GM12878 (cell line): ENCODE measurements at regions not wholly inside any gene's neighbourhood (a gene's known extent, or its start where the extent isn't known, plus 50 kb on each side); places are given as distances from the start of the nearest gene placed in this dataset.

Source experiments
- ATF2 ChIP-seq: IDR thresholded peaks from 2 replicates; pipeline ENCODE4 v1.6.1; 2012; ENCODE audit warnings: low read length, inconsistent platforms
- CHD4 ChIP-seq: fragments of 200-600 bp; sonication (generic); IDR thresholded peaks from 2 replicates; pipeline ENCODE4 v1.6.1; 2016; ENCODE audit warnings: mild to moderate bottlenecking
- CTCF ChIP-seq, 3 experiments: IDR thresholded peaks in 2 of 3; conservative IDR thresholded peaks in 1 of 3; 2 replicates each; pipeline ENCODE4 v1.5.1; 2011; ENCODE audit warnings: low read depth in 3 of 3, low read length in 3 of 3, mild to moderate bottlenecking in 3 of 3, control low read depth in 2 of 3, moderate library complexity in 2 of 3, inconsistent platforms in 1 of 3, mixed read lengths in 1 of 3; ENCODE audit not compliant: control insufficient read depth in 2 of 3, insufficient read depth in 1 of 3; ENCODE audit errors: extremely low read depth in 1 of 3
- E2F4 ChIP-seq: IDR thresholded peaks from 2 replicates; pipeline ENCODE4 v1.6.1; 2012; ENCODE audit warnings: low read depth, low read length, improper control_type of control experiment
- KDM1A ChIP-seq: fragments of 200-600 bp; sonication (generic); IDR thresholded peaks from 2 replicates; pipeline ENCODE4 v1.6.1; 2016; ENCODE audit warnings: borderline replicate concordance
- MAX ChIP-seq: IDR thresholded peaks from 2 replicates; pipeline ENCODE4 v1.6.1; 2012; ENCODE audit warnings: low read depth, low read length, improper control_type of control experiment
- NFIC ChIP-seq: IDR thresholded peaks from 2 replicates; pipeline ENCODE4 v1.6.1; 2012; ENCODE audit warnings: low read depth, mild to moderate bottlenecking, inconsistent platforms, low read length, moderate library complexity
- NR2C2 ChIP-seq: IDR thresholded peaks from 2 replicates; pipeline ENCODE4 v1.6.1; 2011; ENCODE audit warnings: borderline replicate concordance, low read depth; ENCODE audit not compliant: control insufficient read depth, insufficient read length
- POLR2AphosphoS5 ChIP-seq: IDR thresholded peaks from 2 replicates; pipeline ENCODE4 v1.6.1; 2011; ENCODE audit warnings: mild to moderate bottlenecking, low read length, inconsistent platforms
- POU2F2 ChIP-seq: IDR thresholded peaks from 3 replicates; pipeline ENCODE4 v1.6.1; 2011; ENCODE audit warnings: low read depth, mild to moderate bottlenecking, low read length, borderline replicate concordance
- RELB ChIP-seq: fragments of 450-650 bp; IDR thresholded peaks from 2 replicates; pipeline ENCODE4 v1.6.1; 2017; ENCODE audit warnings: low read depth, mild to moderate bottlenecking, moderate library complexity
- TAF1 ChIP-seq: IDR thresholded peaks from 2 replicates; pipeline ENCODE4 v1.6.1; 2011; ENCODE audit warnings: mild to moderate bottlenecking, low read depth, low read length, borderline replicate concordance

GRCh38 chr10:33666686-33667480 is 332.4 kb upstream of the NRP1 start:
- TF ChIP-seq NFIC: no peak
- TF ChIP-seq POLR2AphosphoS5: no peak
- no peak for TF ChIP-seq TAF1
- no peak for TF ChIP-seq CTCF (IDR thresholded peaks at IDR 0.05 in 2 of 3, conservative IDR thresholded peaks at IDR 0.05 in 1 of 3; ENCODE audit: control insufficient read depth in 2 of 3, extremely low read depth in 1 of 3, insufficient read depth in 1 of 3, low read depth in 3 of 3, low read length in 3 of 3)
- TF ChIP-seq KDM1A: no peak
- TF ChIP-seq POU2F2: no peak
- no peak for TF ChIP-seq RELB
- TF ChIP-seq NR2C2: no peak
- no peak for TF ChIP-seq MAX
- no peak for TF ChIP-seq E2F4
- TF ChIP-seq ATF2: no peak
- no peak for TF ChIP-seq CHD4
